HT1080 (cell line): ENCODE measurements at regions not wholly inside any gene's neighbourhood (a gene's known extent, or its start where the extent isn't known, plus 50 kb on each side); places are given as distances from the start of the nearest gene placed in this dataset.
"Not testable (repeated sequence)": the region's sequence is repeated elsewhere in the genome, so short reads cannot be mapped to it uniquely, and the experiment has no call there.

Experiments
- DNase-seq: peaks from one replicate; pipeline ENCODE4 v3.0.0-alpha.2; 2015; ENCODE audit warnings: low read depth

- not testable (repeated sequence) for DNase-seq
Observed at GRCh38 chr10:125250834-125251233, 90.5 kb upstream of the CTBP2 start.

- no peak for DNase-seq
Observed at GRCh38 chr10:125249948-125250347, 89.6 kb upstream of the CTBP2 start.

GRCh38 chr10:125248489-125248888 lies 88.1 kb upstream of the CTBP2 start:
- no peak for DNase-seq

- no peak for DNase-seq
Observed at GRCh38 chr10:125247576-125247975, 87.2 kb upstream of the CTBP2 start.

GRCh38 chr10:125243532-125244253 lies 83.3 kb upstream of the CTBP2 start:
- DNase-seq: no peak

- no peak for DNase-seq
Observed at GRCh38 chr10:125238682-125239081, 78.3 kb upstream of the CTBP2 start.

- DNase-seq: no peak
Observed at GRCh38 chr10:125236091-125236490, 75.7 kb upstream of the CTBP2 start.

- DNase-seq: no peak
Observed at GRCh38 chr10:125235093-125236069, 75.0 kb upstream of the CTBP2 start.

- DNase-seq: not testable (repeated sequence)
Observed at GRCh38 chr10:125234576-125234975, 74.2 kb upstream of the CTBP2 start.

GRCh38 chr10:125233726-125234125 lies 73.4 kb upstream of the CTBP2 start:
- DNase-seq: no peak

- peak; percentile 14 for DNase-seq
Observed at GRCh38 chr10:125232841-125233240, 72.5 kb upstream of the CTBP2 start.

- DNase-seq: no peak
Observed at GRCh38 chr10:125231813-125232475, 71.6 kb upstream of the CTBP2 start.

- peak; percentile 91 for DNase-seq
Observed at GRCh38 chr10:125231116-125231812, 70.9 kb upstream of the CTBP2 start.

- no peak for DNase-seq
Observed at GRCh38 chr10:125230251-125230650, 69.9 kb upstream of the CTBP2 start.

- not testable (repeated sequence) for DNase-seq
Observed at GRCh38 chr10:125228245-125228940, 68.0 kb upstream of the CTBP2 start.

GRCh38 chr10:125227546-125227945 lies 67.2 kb upstream of the CTBP2 start:
- DNase-seq: no peak

- DNase-seq: no peak
Observed at GRCh38 chr10:125226823-125227222, 66.5 kb upstream of the CTBP2 start.

- DNase-seq: no peak
Observed at GRCh38 chr10:125226005-125226404, 65.6 kb upstream of the CTBP2 start.

GRCh38 chr10:125225051-125225450 lies 64.7 kb upstream of the CTBP2 start:
- DNase-seq: no peak

GRCh38 chr10:125222515-125223308 lies 62.3 kb upstream of the CTBP2 start:
- DNase-seq: no peak
